ENCODE measurements at regions not wholly inside any gene's neighbourhood (a gene's known extent, or its start where the extent isn't known, plus 50 kb on each side); places are given as distances from the start of the nearest gene placed in this dataset.

DNA sequence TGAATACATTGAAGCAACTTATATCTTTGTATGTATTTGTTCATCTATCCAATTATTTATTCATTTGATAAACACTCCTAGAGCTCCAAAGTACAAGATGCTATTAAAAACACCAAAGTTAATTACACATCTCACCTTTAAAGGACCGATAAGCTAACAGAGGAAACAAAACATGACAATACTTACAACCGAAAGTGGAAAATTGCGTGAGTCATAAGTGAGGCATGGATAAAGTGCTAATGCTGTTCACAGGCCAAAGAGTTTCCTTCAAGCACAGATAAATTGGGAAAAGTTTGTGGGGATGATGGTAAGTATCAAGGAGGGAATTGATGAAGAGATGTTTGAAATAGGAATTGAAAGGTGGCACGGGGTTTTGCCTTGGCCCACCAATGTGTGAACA lies 172.8 kb upstream of the KITLG start:
- Histone ChIP-seq H3K36me3 (ENCODE audit: low read depth, low read length) (no peaks in the 10 kb centered on the region), H3K9me3 (ENCODE audit: low read length) (no peaks in the 10 kb centered on the region), H4K20me1 (ENCODE audit: low read length) (no peaks in the 10 kb centered on the region), H3K79me2 (ENCODE audit: low read length) (no peaks in the 10 kb centered on the region), H2AFZ (ENCODE audit: low read length) (no peak overlapping the region), H3K9me2 (replicated peaks; ENCODE audit: low read length) (no peaks in the 10 kb centered on the region), H3K27ac (ENCODE audit: low read length) (no peak overlapping the region), H3K4me2 (ENCODE audit: low read length) (no peak overlapping the region), H3F3A (ENCODE audit: low read length, unreplicated experiment) (no peaks in the 10 kb centered on the region), H3K27me3 (ENCODE audit: low read length) (no peaks in the 10 kb centered on the region), H3K4me3 (ENCODE audit: low read length) (no peak overlapping the region), H3K9ac (ENCODE audit: low read length) (no peak overlapping the region), H3K4me1 (ENCODE audit: insufficient read depth, low read length) (no peaks in the 10 kb centered on the region)
- POLR2A ChIA-PET (ENCODE audit: unreplicated experiment): no interaction called here
- CTCF ChIA-PET: no interaction called here
- no TSS peak for BruUV-seq (replicated peaks)
- DNase-seq (no peak), ATAC-seq (no peak)
- TF ChIP-seq EZH2 (IDR thresholded peaks at IDR 0.05; ENCODE audit: low read length, unreplicated experiment): no peak
- intact Hi-C loops (cut with micrococcal nuclease): no loop called here

DNA sequence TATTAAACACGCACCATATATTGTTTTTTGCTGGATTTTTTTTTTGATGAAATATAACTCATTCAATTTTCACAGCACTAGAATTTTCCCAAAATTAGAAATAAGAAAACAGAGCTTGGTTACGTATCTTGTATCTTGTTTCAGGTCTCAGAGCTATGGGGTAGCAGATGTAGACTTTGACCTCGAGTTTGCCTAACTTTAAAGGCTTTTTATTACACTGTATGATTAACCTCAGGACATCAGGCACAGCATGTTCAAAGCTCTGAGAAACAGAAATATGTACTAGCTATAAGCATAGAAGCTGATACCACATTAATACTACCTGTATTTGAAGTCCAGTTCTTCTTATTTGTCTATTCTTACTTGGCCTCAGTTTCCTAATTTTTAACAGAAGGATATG lies 171.9 kb upstream of the KITLG start:
- no peak overlapping the region for H3K4me2 ChIP-seq (ENCODE audit: low read length)
- POLR2A ChIA-PET (ENCODE audit: unreplicated experiment): no interaction called here
- no peaks in the 10 kb centered on the region for H3K9me2 ChIP-seq (replicated peaks; ENCODE audit: low read length)
- no peaks in the 10 kb centered on the region for H3K36me3 ChIP-seq (ENCODE audit: low read depth, low read length)
- CTCF ChIA-PET: no interaction called here
- H4K20me1 ChIP-seq (ENCODE audit: low read length): no peaks in the 10 kb centered on the region
- H3K9me3 ChIP-seq (ENCODE audit: low read length): no peaks in the 10 kb centered on the region
- no peak for ATAC-seq
- H3K27ac ChIP-seq (ENCODE audit: low read length): no peak overlapping the region
- intact Hi-C loops (cut with micrococcal nuclease): no loop called here
- TF ChIP-seq EZH2phosphoT487 (IDR thresholded peaks at IDR 0.05; ENCODE audit: borderline replicate concordance, low read length) (no peak), EZH2 (IDR thresholded peaks at IDR 0.05; ENCODE audit: low read length, unreplicated experiment) (no peak)
- BruUV-seq (replicated peaks): no TSS peak
- H3K79me2 ChIP-seq (ENCODE audit: low read length): no peaks in the 10 kb centered on the region
- H3K4me1 ChIP-seq (ENCODE audit: insufficient read depth, low read length): no peaks in the 10 kb centered on the region
- no peak overlapping the region for H3K4me3 ChIP-seq (ENCODE audit: low read length)
- no peaks in the 10 kb centered on the region for H3K27me3 ChIP-seq (ENCODE audit: low read length)
- H3F3A ChIP-seq (ENCODE audit: low read length, unreplicated experiment): no peaks in the 10 kb centered on the region
- H3K9ac ChIP-seq (ENCODE audit: low read length): no peak overlapping the region
- DNase-seq: no peak
- no peak overlapping the region for H2AFZ ChIP-seq (ENCODE audit: low read length)

- Histone ChIP-seq H3K9me2 (replicated peaks; ENCODE audit: low read length) (no peaks in the 10 kb centered on the region), H3F3A (ENCODE audit: low read length, unreplicated experiment) (no peaks in the 10 kb centered on the region), H3K27me3 (ENCODE audit: low read length) (no peaks in the 10 kb centered on the region), H2AFZ (ENCODE audit: low read length) (no peak overlapping the region), H3K9me3 (ENCODE audit: low read length) (no peaks in the 10 kb centered on the region), H3K36me3 (ENCODE audit: low read depth, low read length) (no peaks in the 10 kb centered on the region), H3K4me3 (ENCODE audit: low read length) (no peak overlapping the region), H3K27ac (ENCODE audit: low read length) (no peak overlapping the region), H3K4me2 (ENCODE audit: low read length) (no peak overlapping the region), H3K79me2 (ENCODE audit: low read length) (no peaks in the 10 kb centered on the region), H3K9ac (ENCODE audit: low read length) (no peak overlapping the region), H4K20me1 (ENCODE audit: low read length) (no peaks in the 10 kb centered on the region), H3K4me1 (ENCODE audit: insufficient read depth, low read length) (no peaks in the 10 kb centered on the region)
- no TSS peak for BruUV-seq (replicated peaks)
- intact Hi-C loops (cut with micrococcal nuclease): no loop called here
- ChIA-PET CTCF (no interaction called here), POLR2A (ENCODE audit: unreplicated experiment) (interaction anchor here (0.7 kb wide), 1 partner anchor 762 kb away, joined by 4 read pairs; no protein-coding TSS in a partner anchor)
- ATAC-seq: no peak
- no peak for DNase-seq
- TF ChIP-seq EZH2phosphoT487 (IDR thresholded peaks at IDR 0.05; ENCODE audit: borderline replicate concordance, low read length): no peak
- TF ChIP-seq, protein P1, sequence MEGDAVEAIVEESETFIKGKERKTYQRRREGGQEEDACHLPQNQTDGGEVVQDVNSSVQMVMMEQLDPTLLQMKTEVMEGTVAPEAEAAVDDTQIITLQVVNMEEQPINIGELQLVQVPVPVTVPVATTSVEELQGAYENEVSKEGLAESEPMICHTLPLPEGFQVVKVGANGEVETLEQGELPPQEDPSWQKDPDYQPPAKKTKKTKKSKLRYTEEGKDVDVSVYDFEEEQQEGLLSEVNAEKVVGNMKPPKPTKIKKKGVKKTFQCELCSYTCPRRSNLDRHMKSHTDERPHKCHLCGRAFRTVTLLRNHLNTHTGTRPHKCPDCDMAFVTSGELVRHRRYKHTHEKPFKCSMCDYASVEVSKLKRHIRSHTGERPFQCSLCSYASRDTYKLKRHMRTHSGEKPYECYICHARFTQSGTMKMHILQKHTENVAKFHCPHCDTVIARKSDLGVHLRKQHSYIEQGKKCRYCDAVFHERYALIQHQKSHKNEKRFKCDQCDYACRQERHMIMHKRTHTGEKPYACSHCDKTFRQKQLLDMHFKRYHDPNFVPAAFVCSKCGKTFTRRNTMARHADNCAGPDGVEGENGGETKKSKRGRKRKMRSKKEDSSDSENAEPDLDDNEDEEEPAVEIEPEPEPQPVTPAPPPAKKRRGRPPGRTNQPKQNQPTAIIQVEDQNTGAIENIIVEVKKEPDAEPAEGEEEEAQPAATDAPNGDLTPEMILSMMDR (conservative IDR thresholded peaks at IDR 0.05; ENCODE audit: low read depth, low read length): no peak
- no peak for TF ChIP-seq EZH2 (IDR thresholded peaks at IDR 0.05; ENCODE audit: low read length, unreplicated experiment)
These were observed 170.7 kb upstream of the KITLG start for GRCh38 chr12:88750867-88751543.

DNA sequence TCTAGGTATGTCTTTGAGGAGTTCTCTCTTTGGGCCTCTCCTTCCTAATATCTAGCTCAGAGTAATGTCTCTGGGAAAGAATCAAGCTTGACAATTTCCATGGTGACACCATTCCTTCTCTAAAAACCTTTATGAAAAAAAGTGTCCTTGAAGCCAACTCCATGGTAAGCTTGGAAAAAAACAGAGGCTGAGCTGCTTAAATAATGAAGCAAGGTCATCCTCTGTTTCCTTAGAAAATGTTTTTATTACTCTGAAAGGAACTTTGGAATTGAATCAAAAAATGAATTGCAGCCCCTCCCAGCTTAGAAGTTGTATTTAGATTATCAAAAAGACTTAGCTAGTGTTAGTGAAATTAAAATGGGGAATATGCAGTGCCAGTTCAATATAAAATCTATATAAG lies 166.1 kb upstream of the KITLG start:
- H3K27ac ChIP-seq (ENCODE audit: low read length): no peak overlapping the region
- no peak for DNase-seq
- no peaks in the 10 kb centered on the region for H3K9me3 ChIP-seq (ENCODE audit: low read length)
- H3K79me2 ChIP-seq (ENCODE audit: low read length): no peaks in the 10 kb centered on the region
- H2AFZ ChIP-seq (ENCODE audit: low read length): no peak overlapping the region
- no TSS peak for BruUV-seq (replicated peaks)
- no peaks in the 10 kb centered on the region for H3K9me2 ChIP-seq (replicated peaks; ENCODE audit: low read length)
- H3K27me3 ChIP-seq (ENCODE audit: low read length): no peaks in the 10 kb centered on the region
- no peaks in the 10 kb centered on the region for H4K20me1 ChIP-seq (ENCODE audit: low read length)
- H3K4me3 ChIP-seq (ENCODE audit: low read length): no peak overlapping the region
- no peaks in the 10 kb centered on the region for H3F3A ChIP-seq (ENCODE audit: low read length, unreplicated experiment)
- TF ChIP-seq EZH2phosphoT487 (IDR thresholded peaks at IDR 0.05; ENCODE audit: borderline replicate concordance, low read length) (no peak), EZH2 (IDR thresholded peaks at IDR 0.05; ENCODE audit: low read length, unreplicated experiment) (no peak)
- no peak for ATAC-seq
- POLR2A ChIA-PET (ENCODE audit: unreplicated experiment): no interaction called here
- no peaks in the 10 kb centered on the region for H3K4me1 ChIP-seq (ENCODE audit: insufficient read depth, low read length)
- H3K36me3 ChIP-seq (ENCODE audit: low read depth, low read length): no peaks in the 10 kb centered on the region
- intact Hi-C loops (cut with micrococcal nuclease): no loop called here
- CTCF ChIA-PET: no interaction called here
- no peak overlapping the region for H3K4me2 ChIP-seq (ENCODE audit: low read length)
- no peak overlapping the region for H3K9ac ChIP-seq (ENCODE audit: low read length)
